GM12878 (cell line): ENCODE measurements at regions not wholly inside any gene's neighbourhood (a gene's known extent, or its start where the extent isn't known, plus 50 kb on each side); places are given as distances from the start of the nearest gene placed in this dataset.

Source experiments
- BACH1 ChIP-seq: fragments of 450-650 bp; IDR thresholded peaks from 2 replicates; pipeline ENCODE4 v1.6.1; 2017; ENCODE audit warnings: mild to moderate bottlenecking, borderline replicate concordance
- CTCF ChIP-seq, 3 experiments: IDR thresholded peaks in 2 of 3; conservative IDR thresholded peaks in 1 of 3; 2 replicates each; pipeline ENCODE4 v1.5.1; 2011; ENCODE audit warnings: low read depth in 3 of 3, low read length in 3 of 3, mild to moderate bottlenecking in 3 of 3, control low read depth in 2 of 3, moderate library complexity in 2 of 3, inconsistent platforms in 1 of 3, mixed read lengths in 1 of 3; ENCODE audit not compliant: control insufficient read depth in 2 of 3, insufficient read depth in 1 of 3; ENCODE audit errors: extremely low read depth in 1 of 3
- MYC ChIP-seq: IDR thresholded peaks from 2 replicates; pipeline ENCODE4 v1.6.1; 2011; ENCODE audit warnings: mild to moderate bottlenecking, low read length, moderate library complexity, inconsistent platforms; ENCODE audit not compliant: insufficient read depth, insufficient replicate concordance, insufficient read length, severe bottlenecking
- NFIC ChIP-seq: IDR thresholded peaks from 2 replicates; pipeline ENCODE4 v1.6.1; 2012; ENCODE audit warnings: low read depth, mild to moderate bottlenecking, inconsistent platforms, low read length, moderate library complexity
- NRF1 ChIP-seq: conservative IDR thresholded peaks from 2 replicates; pipeline ENCODE4 v1.6.1; 2011; ENCODE audit warnings: mild to moderate bottlenecking, low read depth, low read length, improper control_type of control experiment
- POLR2AphosphoS5 ChIP-seq: IDR thresholded peaks from 2 replicates; pipeline ENCODE4 v1.6.1; 2011; ENCODE audit warnings: mild to moderate bottlenecking, low read length, inconsistent platforms
- RELA ChIP-seq: fragments of 450-650 bp; IDR thresholded peaks from 2 replicates; pipeline ENCODE4 v1.8.0; 2014; ENCODE audit warnings: borderline replicate concordance; ENCODE audit not compliant: partially characterized antibody
- TARDBP ChIP-seq: IDR thresholded peaks from 2 replicates; pipeline ENCODE4 v1.6.1; 2016; ENCODE audit warnings: borderline replicate concordance

- no peak for TF ChIP-seq CTCF (IDR thresholded peaks at IDR 0.05 in 2 of 3, conservative IDR thresholded peaks at IDR 0.05 in 1 of 3; ENCODE audit: control insufficient read depth in 2 of 3, extremely low read depth in 1 of 3, insufficient read depth in 1 of 3, low read depth in 3 of 3, low read length in 3 of 3)
- no peak for TF ChIP-seq POLR2AphosphoS5
- TF ChIP-seq NRF1, result no peak
- no peak for TF ChIP-seq BACH1
- TF ChIP-seq TARDBP, result no peak
- no peak for TF ChIP-seq RELA
- no peak for TF ChIP-seq MYC
- TF ChIP-seq NFIC, result no peak
Observed at GRCh38 chr21:16538936-16539440, 809.2 kb downstream of the USP25 start.
